Esophagus muscularis mucosa (tissue), 4 donors: ENCODE measurements at regions not wholly inside any gene's neighbourhood (a gene's known extent, or its start where the extent isn't known, plus 50 kb on each side); places are given as distances from the start of the nearest gene placed in this dataset.

ENCODE experiments used
- DNase-seq: peaks from one replicate; pipeline ENCODE4 v3.0.0-alpha.2; 2017; ENCODE audit errors: extremely low spot score
- H3K27ac ChIP-seq, 4 donors: fragments of 200-600 bp; sonication (generic); replicated peaks in 1 of 4; 1 replicate in 3 of 4; 2 replicates in 1 of 4; pipeline ENCODE4 v1.5.1; 2016 to 2019; ENCODE audit warnings: mild to moderate bottlenecking in 1 of 4
- H3K27me3 ChIP-seq, 4 donors: fragments of 200-600 bp; sonication (generic); one replicate each; pipeline versions ENCODE4 v1.5.1 to v1.6.0; 2016 to 2019
- H3K36me3 ChIP-seq, 4 donors: fragments of 200-600 bp; sonication (generic); one replicate each; pipeline ENCODE4 v1.5.1; 2016 to 2019
- H3K4me1 ChIP-seq, 4 donors: fragments of 200-600 bp; sonication (generic); one replicate each; pipeline ENCODE4 v1.5.1; 2016 to 2019
- H3K4me3 ChIP-seq, 4 donors: fragments of 200-600 bp; sonication (generic); 1 replicate in 2 of 4; 2 replicates in 2 of 4; pipeline ENCODE4 v1.5.1; 2016 to 2019; ENCODE audit warnings: mild to moderate bottlenecking in 4 of 4, moderate library complexity in 1 of 4
- H3K9me3 ChIP-seq, 4 donors: fragments of 200-600 bp; sonication (generic); 1 replicate in 3 of 4; 2 replicates in 1 of 4; pipeline ENCODE4 v1.5.1; 2016 to 2019
- CTCF ChIP-seq, 3 experiments: fragments of 200-600 bp in 2 of 3; fragments of 450-650 bp in 1 of 3; sonication (generic) in 2 of 3; IDR thresholded peaks; one replicate each; pipeline ENCODE4 v1.5.1; 2017 to 2019; ENCODE audit warnings: antibody characterized with exemption in 3 of 3, mild to moderate bottlenecking in 2 of 3, moderate library complexity in 1 of 3
- EP300 ChIP-seq: sonication (generic); formaldehyde crosslinking; IDR thresholded peaks from one replicate; pipeline ENCODE4 v1.6.1; 2017; ENCODE audit warnings: antibody characterized with exemption
- POLR2A ChIP-seq: fragments of 450-650 bp; IDR thresholded peaks from one replicate; pipeline ENCODE4 v1.6.1; 2017; ENCODE audit warnings: antibody characterized with exemption, moderate library complexity, mild to moderate bottlenecking, low read depth
- POLR2AphosphoS5 ChIP-seq, 2 donors: sonication (generic); formaldehyde crosslinking; IDR thresholded peaks; one replicate each; pipeline ENCODE4 v1.6.1; 2017; ENCODE audit warnings: antibody characterized with exemption in 2 of 2
- WGBS: methylation state at CpG from one replicate; pipeline ENCODE4 v1.1.5; 2018; 5-methylcytosine and 5-hydroxymethylcytosine counted together
- intact Hi-C: fragments of 100-400 bp; cut with DNase I; formaldehyde crosslinking; loops from one replicate; pipeline ENCODE4 v1.15.1; 2023

GRCh38 chr3:110149763-110150162 lies 812.4 kb upstream of the DPPA4 start:
- Histone ChIP-seq H3K9me3 (no peaks in the 10 kb centered on the region), H3K27ac (no peak overlapping the region), H3K4me1 (no peaks in the 10 kb centered on the region), H3K36me3 (no peaks in the 10 kb centered on the region), H3K27me3 (no peaks in the 10 kb centered on the region), H3K4me3 (no peak overlapping the region)
- no peak for DNase-seq
- TF ChIP-seq EP300 (no peak), POLR2A (no peak), CTCF (IDR thresholded peaks at IDR 0.05) (no peak), POLR2AphosphoS5 (IDR thresholded peaks at IDR 0.05) (no peak)
- intact Hi-C loops: no loop called here

GRCh38 chr3:110157221-110157620 lies 819.9 kb upstream of the DPPA4 start:
- H3K27me3 ChIP-seq: no peaks in the 10 kb centered on the region

GRCh38 chr3:110164632-110165369 lies 827.5 kb upstream of the DPPA4 start:
- no peak overlapping the region for H3K4me3 ChIP-seq
- TF ChIP-seq EP300 (no peak), POLR2AphosphoS5 (IDR thresholded peaks at IDR 0.05) (no peak), POLR2A (no peak), CTCF (IDR thresholded peaks at IDR 0.05) (no peak)
- no peaks in the 10 kb centered on the region for H3K36me3 ChIP-seq
- intact Hi-C loops: no loop called here
- no peak overlapping the region for H3K27ac ChIP-seq
- H3K9me3 ChIP-seq: no peaks in the 10 kb centered on the region
- no peak for DNase-seq
- WGBS: 68% methylated on average over 6 of the region's 6 CpGs
- H3K27me3 ChIP-seq: no peaks in the 10 kb centered on the region
- H3K4me1 ChIP-seq: no peaks in the 10 kb centered on the region

More at GRCh38 chr3:110157221-110157620, 819.9 kb upstream of the DPPA4 start:
- Histone ChIP-seq H3K27ac (no peak overlapping the region), H3K36me3 (no peaks in the 10 kb centered on the region), H3K4me3 (no peak overlapping the region), H3K4me1 (peaks cover 0 to 4% (median 0%) of the 10 kb centered on the region in 4 donors), H3K9me3 (no peaks in the 10 kb centered on the region)
- WGBS: 54% methylated on average over 4 of the region's 4 CpGs
- DNase-seq: no peak
- TF ChIP-seq EP300 (no peak), CTCF (IDR thresholded peaks at IDR 0.05) (no peak), POLR2AphosphoS5 (IDR thresholded peaks at IDR 0.05) (no peak), POLR2A (no peak)
- intact Hi-C loops: no loop called here

GRCh38 chr3:110165370-110165743 lies 828.0 kb upstream of the DPPA4 start:
- WGBS: 50% methylated on average over 3 of the region's 3 CpGs
- Histone ChIP-seq H3K4me3 (no peak overlapping the region), H3K9me3 (no peaks in the 10 kb centered on the region), H3K27me3 (no peaks in the 10 kb centered on the region), H3K4me1 (no peaks in the 10 kb centered on the region), H3K27ac (no peak overlapping the region), H3K36me3 (no peaks in the 10 kb centered on the region)
- TF ChIP-seq POLR2AphosphoS5 (IDR thresholded peaks at IDR 0.05) (no peak), CTCF (IDR thresholded peaks at IDR 0.05) (no peak), POLR2A (no peak), EP300 (no peak)
- intact Hi-C loops: no loop called here
- DNase-seq: no peak

- intact Hi-C loops: no loop called here
- no peaks in the 10 kb centered on the region for H3K9me3 ChIP-seq
- H3K27ac ChIP-seq: no peak overlapping the region
- no peak for DNase-seq
- no peak overlapping the region for H3K4me3 ChIP-seq
- no peaks in the 10 kb centered on the region for H3K36me3 ChIP-seq
- H3K27me3 ChIP-seq: no peaks in the 10 kb centered on the region
- WGBS: 60% methylated on average over 8 of the region's 8 CpGs
- TF ChIP-seq EP300 (no peak), POLR2AphosphoS5 (IDR thresholded peaks at IDR 0.05) (no peak), CTCF (IDR thresholded peaks at IDR 0.05) (no peak), POLR2A (no peak)
- H3K4me1 ChIP-seq: no peaks in the 10 kb centered on the region
Observed at GRCh38 chr3:110165753-110166152, 828.4 kb upstream of the DPPA4 start.
